GM12865 (cell line): ENCODE measurements at regions not wholly inside any gene's neighbourhood (a gene's known extent, or its start where the extent isn't known, plus 50 kb on each side); places are given as distances from the start of the nearest gene placed in this dataset.

Experiments used
- DNase-seq: peaks from one replicate; pipeline ENCODE4 v3.0.0; 2010; ENCODE audit warnings: low read depth
- H3K4me3 ChIP-seq: 2 replicates; pipeline ENCODE4 v1.5.1; 2011; ENCODE audit warnings: mild to moderate bottlenecking, low read depth, low read length, control low read depth
- TF ChIP-seq, protein P1 (sequence below): IDR thresholded peaks from 2 replicates; pipeline ENCODE4 v1.5.1; 2011; ENCODE audit warnings: low read length, control low read depth, low read depth, inconsistent platforms; ENCODE audit not compliant: insufficient read depth; ENCODE audit errors: missing control alignments

DNA sequence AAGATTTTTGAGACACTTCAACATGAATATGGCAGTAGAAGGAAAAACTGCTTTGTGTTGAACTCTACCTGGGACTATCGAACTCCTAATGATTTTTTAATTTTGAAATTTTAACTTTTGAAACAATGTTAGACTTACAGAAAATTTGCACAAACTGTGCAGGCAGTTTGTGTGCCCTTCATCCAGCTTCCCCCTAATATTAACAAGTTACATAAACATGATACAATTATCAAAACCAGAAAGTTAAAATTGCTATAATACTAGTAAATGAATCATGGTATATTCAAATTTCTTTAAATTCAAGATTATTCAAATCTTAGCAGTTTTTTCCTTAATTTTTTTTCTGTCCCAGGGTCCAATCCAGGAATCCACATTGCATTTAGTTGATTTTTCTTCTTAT is 278.9 kb downstream of the ADGRL2 start:
- no peak overlapping the region for H3K4me3 ChIP-seq
- TF ChIP-seq, protein P1, sequence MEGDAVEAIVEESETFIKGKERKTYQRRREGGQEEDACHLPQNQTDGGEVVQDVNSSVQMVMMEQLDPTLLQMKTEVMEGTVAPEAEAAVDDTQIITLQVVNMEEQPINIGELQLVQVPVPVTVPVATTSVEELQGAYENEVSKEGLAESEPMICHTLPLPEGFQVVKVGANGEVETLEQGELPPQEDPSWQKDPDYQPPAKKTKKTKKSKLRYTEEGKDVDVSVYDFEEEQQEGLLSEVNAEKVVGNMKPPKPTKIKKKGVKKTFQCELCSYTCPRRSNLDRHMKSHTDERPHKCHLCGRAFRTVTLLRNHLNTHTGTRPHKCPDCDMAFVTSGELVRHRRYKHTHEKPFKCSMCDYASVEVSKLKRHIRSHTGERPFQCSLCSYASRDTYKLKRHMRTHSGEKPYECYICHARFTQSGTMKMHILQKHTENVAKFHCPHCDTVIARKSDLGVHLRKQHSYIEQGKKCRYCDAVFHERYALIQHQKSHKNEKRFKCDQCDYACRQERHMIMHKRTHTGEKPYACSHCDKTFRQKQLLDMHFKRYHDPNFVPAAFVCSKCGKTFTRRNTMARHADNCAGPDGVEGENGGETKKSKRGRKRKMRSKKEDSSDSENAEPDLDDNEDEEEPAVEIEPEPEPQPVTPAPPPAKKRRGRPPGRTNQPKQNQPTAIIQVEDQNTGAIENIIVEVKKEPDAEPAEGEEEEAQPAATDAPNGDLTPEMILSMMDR = no peak
- no peak for DNase-seq

GRCh38 chr1:82073659-82074058 is 272.9 kb downstream of the ADGRL2 start:
- no peak for DNase-seq
- no peak overlapping the region for H3K4me3 ChIP-seq
- TF ChIP-seq, protein P1 = no peak

DNA sequence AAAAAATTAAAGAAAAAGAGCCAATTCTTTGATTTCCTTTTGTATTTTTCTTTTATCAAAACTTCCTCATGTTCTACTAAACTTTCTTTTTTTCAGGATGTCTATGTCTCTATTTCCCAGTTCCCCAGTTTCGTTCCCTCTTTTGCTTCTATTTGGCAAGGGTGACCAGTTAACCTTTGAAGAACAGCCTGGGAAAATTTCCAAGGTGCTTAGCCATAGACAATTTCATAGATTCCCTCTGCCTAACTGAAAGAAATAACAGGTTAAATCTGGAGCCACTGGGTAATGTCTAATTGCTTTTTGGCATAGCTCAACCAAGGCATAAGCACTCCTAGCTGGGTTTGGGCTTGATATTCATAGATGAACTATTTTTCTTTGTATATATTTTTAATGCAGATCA is 272.3 kb downstream of the ADGRL2 start:
- no peak overlapping the region for H3K4me3 ChIP-seq
- DNase-seq = no peak
- TF ChIP-seq, protein P1 = no peak

GRCh38 chr1:82065916-82066315 is 265.2 kb downstream of the ADGRL2 start:
- TF ChIP-seq, protein P1 = no peak
- DNase-seq = no peak
- no peak overlapping the region for H3K4me3 ChIP-seq

GRCh38 chr1:82064691-82065090 is 264.0 kb downstream of the ADGRL2 start:
- DNase-seq = no peak
- TF ChIP-seq, protein P1 = no peak
- no peak overlapping the region for H3K4me3 ChIP-seq

GRCh38 chr1:82062206-82062605 is 261.5 kb downstream of the ADGRL2 start:
- no peak overlapping the region for H3K4me3 ChIP-seq
- DNase-seq = no peak

DNA sequence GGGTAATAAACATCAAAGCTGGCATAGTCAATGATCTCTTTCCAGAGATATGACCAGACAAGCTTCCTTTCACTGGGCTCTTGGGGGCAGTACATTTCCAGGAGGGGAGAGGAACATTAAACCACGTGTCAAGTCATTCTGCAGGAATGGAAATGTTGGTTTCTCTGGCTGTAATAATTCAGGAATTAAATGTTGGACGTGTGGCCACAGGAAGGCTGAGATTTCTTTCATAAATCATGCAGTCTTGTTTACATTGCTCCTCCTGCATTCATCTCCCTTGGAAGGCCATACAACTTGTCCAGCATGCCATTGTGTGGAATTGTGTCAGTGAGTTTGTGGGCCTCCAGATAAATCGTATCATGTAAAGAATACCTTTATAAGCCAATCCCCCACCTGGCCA is 259.2 kb downstream of the ADGRL2 start:
- DNase-seq = no peak
- TF ChIP-seq, protein P1 = no peak

More at GRCh38 chr1:82062206-82062605, 261.5 kb downstream of the ADGRL2 start:
- TF ChIP-seq, protein P1 = no peak

More for the DNA sequence above, 259.2 kb downstream of the ADGRL2 start:
- H3K4me3 ChIP-seq = no peak overlapping the region
